ENCODE measurements at regions not wholly inside any gene's neighbourhood (a gene's known extent, or its start where the extent isn't known, plus 50 kb on each side); places are given as distances from the start of the nearest gene placed in this dataset.

GRCh38 chr18:10233082-10233875 is 221.2 kb upstream of the APCDD1 start:
- Histone ChIP-seq H3K36me3 (no peaks in the 10 kb centered on the region), H3K27ac (no peak overlapping the region), H3K4me3 (no peak overlapping the region), H3K9me3 (no peaks in the 10 kb centered on the region), H3K4me1 (peaks cover 0 to 18% (median 0%) of the 10 kb centered on the region in 4 donors), H3K27me3 (no peaks in the 10 kb centered on the region)
- WGBS, 2 donors (ENCODE audit: low coverage in 1 of 2), result 83 to 85% methylated on average over 3 to 10 of the region's 10 CpGs
- intact Hi-C loops (cut with DNase I; ENCODE audit: low total_unique reads) (no loop called here), in situ Hi-C loops (cut with MboI; ENCODE audit: low pct_ligation_motif_present in 1 of 4, low pct_unique_long_range_greater_than_20kb in 1 of 4, low sequenced_read_pairs in 3 of 4) (no loop called here)
- no peak for DNase-seq
- TF ChIP-seq POLR2AphosphoS5 (IDR thresholded peaks at IDR 0.05), result no peak
- TF ChIP-seq EP300 (IDR thresholded peaks at IDR 0.05; ENCODE audit: low read depth), result no peak
- TF ChIP-seq CTCF (IDR thresholded peaks at IDR 0.05), result no peak
- TF ChIP-seq POLR2A (IDR thresholded peaks at IDR 0.05), result no peak

- H3K27ac ChIP-seq, result peak overlapping the region in 1 of 4 donors; percentile 30
- in situ Hi-C loops (cut with MboI; ENCODE audit: low pct_ligation_motif_present in 1 of 4, low pct_unique_long_range_greater_than_20kb in 1 of 4, low sequenced_read_pairs in 3 of 4), result no loop called here
- TF ChIP-seq EP300 (IDR thresholded peaks at IDR 0.05; ENCODE audit: low read depth) (no peak), CTCF (IDR thresholded peaks at IDR 0.05) (no peak)
- no peaks in the 10 kb centered on the region for H3K27me3 ChIP-seq
- no peak overlapping the region for H3K4me3 ChIP-seq
- H3K36me3 ChIP-seq, result no peaks in the 10 kb centered on the region
- no peaks in the 10 kb centered on the region for H3K9me3 ChIP-seq
- WGBS, 2 donors (ENCODE audit: low coverage in 1 of 2), result 82 to 87% methylated on average over 5 of the region's 5 CpGs
- no peak for DNase-seq
- peaks cover 0 to 24% (median 0%) of the 10 kb centered on the region in 4 donors for H3K4me1 ChIP-seq
- intact Hi-C loops (cut with DNase I; ENCODE audit: low total_unique reads), result no loop called here
These were observed 220.2 kb upstream of the APCDD1 start for GRCh38 chr18:10234281-10234680.

- peak overlapping the region; percentile 16 to 39 (median 25) for H3K27ac ChIP-seq
- in situ Hi-C loops (cut with MboI; ENCODE audit: low pct_ligation_motif_present in 1 of 4, low pct_unique_long_range_greater_than_20kb in 1 of 4, low sequenced_read_pairs in 3 of 4) (no loop called here), intact Hi-C loops (cut with DNase I; ENCODE audit: low total_unique reads) (no loop called here)
- H3K27me3 ChIP-seq, result no peaks in the 10 kb centered on the region
- H3K36me3 ChIP-seq, result no peaks in the 10 kb centered on the region
- WGBS, 2 donors (ENCODE audit: low coverage in 1 of 2), result 48 to 63% methylated on average over 1 to 6 of the region's 6 CpGs
- peak in 1 of 3 donors; percentile 27 for TF ChIP-seq POLR2AphosphoS5 (IDR thresholded peaks at IDR 0.05)
- TF ChIP-seq POLR2A (IDR thresholded peaks at IDR 0.05), result no peak
- no peak for TF ChIP-seq EP300 (IDR thresholded peaks at IDR 0.05; ENCODE audit: low read depth)
- TF ChIP-seq CTCF (IDR thresholded peaks at IDR 0.05), result no peak
- no peak overlapping the region for H3K4me3 ChIP-seq
- no peak for DNase-seq
- H3K4me1 ChIP-seq, result peaks cover 0 to 30% (median 0%) of the 10 kb centered on the region in 4 donors
- H3K9me3 ChIP-seq, result no peaks in the 10 kb centered on the region
These were observed 219.3 kb upstream of the APCDD1 start for GRCh38 chr18:10234912-10235660.

GRCh38 chr18:10235661-10235952 is 218.8 kb upstream of the APCDD1 start:
- no peak for DNase-seq
- Histone ChIP-seq H3K4me1 (peaks cover 0 to 34% (median 0%) of the 10 kb centered on the region in 4 donors), H3K36me3 (no peaks in the 10 kb centered on the region), H3K9me3 (no peaks in the 10 kb centered on the region), H3K27me3 (no peaks in the 10 kb centered on the region), H3K4me3 (no peak overlapping the region), H3K27ac (peak overlapping the region; percentile 5 to 39 (median 22))
- intact Hi-C loops (cut with DNase I; ENCODE audit: low total_unique reads) (no loop called here), in situ Hi-C loops (cut with MboI; ENCODE audit: low pct_ligation_motif_present in 1 of 4, low pct_unique_long_range_greater_than_20kb in 1 of 4, low sequenced_read_pairs in 3 of 4) (no loop called here)
- TF ChIP-seq POLR2AphosphoS5 (IDR thresholded peaks at IDR 0.05) (no peak), POLR2A (IDR thresholded peaks at IDR 0.05) (no peak), CTCF (IDR thresholded peaks at IDR 0.05) (no peak), EP300 (IDR thresholded peaks at IDR 0.05; ENCODE audit: low read depth) (no peak)
- WGBS, 2 donors (ENCODE audit: low coverage in 1 of 2), result 56 to 58% methylated on average over 1 to 2 of the region's 2 CpGs
